Activated naive CD4-positive, alpha-beta T cell treated with Interleukin-2 at 50 U/mL for 16 hours (primary cell): ENCODE measurements at regions not wholly inside any gene's neighbourhood (a gene's known extent, or its start where the extent isn't known, plus 50 kb on each side); places are given as distances from the start of the nearest gene placed in this dataset.

Experiments
- DNase-seq: peaks from one replicate; pipeline ENCODE4 v3.0.0-alpha.2; 2020

GRCh38 chr2:217330647-217331046, 470.8 kb upstream of the TNP1 start:
- DNase-seq: no peak

DNA sequence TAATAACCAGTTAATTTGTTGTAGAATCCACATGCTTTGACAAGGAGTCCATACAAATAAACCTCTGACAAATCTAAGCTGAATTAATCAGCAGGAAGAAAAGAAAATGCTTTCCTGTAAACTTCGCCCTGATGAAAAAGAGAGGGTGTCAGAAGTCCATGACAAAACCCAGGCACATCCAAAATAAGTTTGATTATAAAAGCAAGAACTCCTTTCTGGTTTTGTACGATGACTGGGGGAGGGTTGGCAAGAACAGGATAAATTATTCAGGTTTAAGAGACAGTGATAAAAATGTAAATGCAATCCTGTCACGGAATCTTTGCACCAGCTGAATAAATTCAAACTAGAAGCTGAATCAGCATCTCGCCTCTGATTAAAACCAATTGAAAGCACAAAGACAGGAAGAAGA, 469.2 kb upstream of the TNP1 start:
- DNase-seq: no peak

- no peak for DNase-seq
Measured at GRCh38 chr2:217328622-217328978, 468.7 kb upstream of the TNP1 start.

DNA sequence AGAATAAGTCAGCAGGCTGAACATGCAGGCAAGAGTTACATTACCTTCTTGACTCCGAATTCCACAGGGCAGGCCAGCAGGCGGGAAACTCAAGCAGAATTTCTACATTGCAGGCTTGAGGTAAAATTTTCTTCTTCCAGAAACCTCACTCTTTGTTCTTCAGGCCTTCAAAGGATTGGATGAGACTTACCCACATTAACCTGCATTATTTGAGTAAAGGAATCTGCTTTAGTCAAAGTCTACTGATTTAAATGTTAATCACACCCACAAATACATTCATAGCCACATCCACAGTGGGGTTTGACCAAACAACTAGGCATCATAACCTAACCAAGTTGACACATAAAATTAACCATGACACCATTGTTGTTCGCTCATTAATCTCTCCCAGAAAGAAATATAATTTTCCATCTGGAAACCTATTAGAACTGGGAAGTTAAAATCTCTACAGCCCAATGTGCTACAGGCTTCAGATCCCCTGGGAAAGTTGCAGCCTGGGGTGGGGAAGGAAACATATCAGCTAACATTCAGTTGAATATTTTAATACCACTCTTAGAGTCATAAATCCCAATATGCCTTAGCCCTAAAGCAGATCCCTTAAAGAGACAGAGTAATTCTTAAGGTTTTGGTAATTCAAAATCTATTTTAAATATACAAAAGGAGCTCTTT, 468.2 kb upstream of the TNP1 start:
- DNase-seq: no peak

GRCh38 chr2:217326238-217327022, 466.6 kb upstream of the TNP1 start:
- no peak for DNase-seq

DNA sequence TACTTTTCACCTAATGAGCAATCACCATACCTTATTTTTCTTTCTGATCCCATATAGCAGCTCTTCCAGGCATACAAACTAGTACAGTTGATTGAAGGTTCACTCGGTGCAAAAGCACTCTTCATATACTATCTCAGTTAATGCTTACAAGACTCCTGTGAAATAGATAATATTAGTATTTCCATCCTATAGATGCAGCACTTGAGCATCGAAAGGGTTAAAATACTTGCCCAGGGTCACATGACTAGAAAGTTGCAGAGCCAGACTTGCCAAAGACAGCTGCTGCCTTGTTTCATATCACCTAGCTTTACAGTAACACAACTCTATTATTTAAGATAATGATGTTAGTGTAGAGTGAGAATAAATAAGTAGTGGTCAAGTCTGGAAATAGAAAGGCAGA, 466.0 kb upstream of the TNP1 start:
- DNase-seq: no peak

- no peak for DNase-seq
Measured at GRCh38 chr2:217325251-217325650, 465.4 kb upstream of the TNP1 start.

DNA sequence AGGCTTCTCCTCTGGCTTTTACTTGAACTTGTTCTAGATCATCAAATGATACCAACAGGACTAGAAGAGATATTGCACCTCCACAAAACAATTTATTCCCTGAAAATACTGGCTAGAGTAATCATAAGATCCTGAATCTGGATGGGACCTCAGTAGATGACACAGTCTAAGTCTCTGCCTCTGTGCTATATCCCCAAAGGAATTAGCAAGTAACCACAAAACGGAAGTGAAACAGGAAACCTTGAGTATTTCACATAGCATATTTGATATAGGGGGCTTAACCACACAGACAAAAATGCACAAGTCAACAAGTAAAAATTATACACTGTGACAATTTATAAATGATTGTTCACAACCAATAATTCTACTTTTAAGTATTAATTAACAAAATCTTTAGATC, 456.9 kb upstream of the TNP1 start:
- no peak for DNase-seq

GRCh38 chr2:217314021-217314460, 454.2 kb upstream of the TNP1 start:
- DNase-seq: no peak

DNA sequence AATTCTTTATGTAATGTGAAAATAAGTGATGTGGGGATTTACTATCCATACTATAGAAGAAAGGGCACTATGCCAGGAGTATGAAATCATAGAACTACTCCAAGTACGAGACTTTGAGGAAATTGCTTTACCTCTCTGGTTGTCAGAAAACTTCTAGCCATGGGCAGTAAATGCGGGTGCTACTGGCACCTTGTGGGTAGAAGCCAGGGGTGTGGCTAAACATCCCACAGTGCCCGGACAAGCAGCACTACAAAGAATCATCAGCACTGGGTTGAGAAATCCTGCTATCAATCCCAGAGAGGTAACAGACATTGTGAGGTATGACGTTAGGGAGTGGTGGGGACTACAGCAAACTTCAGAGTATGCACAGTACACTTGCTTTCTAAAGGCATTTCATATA, 453.5 kb upstream of the TNP1 start:
- no peak for DNase-seq

DNA sequence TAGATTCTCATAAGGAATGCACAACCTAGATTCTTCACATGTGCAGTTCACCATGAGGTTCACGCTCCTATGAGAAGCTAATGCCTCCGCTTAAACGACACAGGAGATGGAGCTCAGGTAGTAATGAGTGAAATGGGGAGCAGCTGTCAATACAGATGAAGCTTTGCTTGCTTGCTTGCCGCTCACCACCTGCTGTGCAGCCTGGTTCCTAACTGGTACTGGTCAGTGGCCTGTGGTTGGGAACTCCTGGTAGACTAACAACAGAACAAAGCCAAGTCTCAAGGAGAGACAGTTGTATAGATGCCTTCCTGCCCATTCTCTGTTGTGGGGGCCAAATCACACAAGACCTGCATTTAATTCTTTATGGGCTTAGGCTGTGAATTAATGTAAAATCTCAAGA, 449.2 kb upstream of the TNP1 start:
- DNase-seq: no peak

- DNase-seq: no peak
Measured at GRCh38 chr2:217307023-217307422, 447.2 kb upstream of the TNP1 start.

DNA sequence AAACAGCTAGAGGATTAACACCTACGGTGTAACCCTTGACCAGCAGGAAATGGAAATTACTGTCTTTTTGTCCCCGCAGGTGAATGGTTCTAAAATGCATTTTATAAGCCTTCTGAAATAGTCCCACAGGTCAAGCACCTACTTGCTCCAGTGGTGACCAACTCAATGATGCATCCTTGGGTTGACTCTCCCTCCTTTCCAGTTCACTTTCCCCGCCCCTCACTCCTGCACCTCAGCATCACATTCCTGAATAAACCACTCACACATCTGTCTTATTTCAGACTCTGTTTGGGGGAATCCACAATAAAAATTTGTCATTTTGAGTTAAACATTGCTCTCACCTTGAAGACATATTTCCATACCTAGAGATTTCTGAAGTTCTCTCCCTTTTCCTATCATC, 446.0 kb upstream of the TNP1 start:
- DNase-seq: no peak

- DNase-seq: no peak
Measured at GRCh38 chr2:217304582-217304981, 444.7 kb upstream of the TNP1 start.

GRCh38 chr2:217302856-217303255, 443.0 kb upstream of the TNP1 start:
- DNase-seq: no peak

- DNase-seq: no peak
Measured at GRCh38 chr2:217301142-217301925, 441.5 kb upstream of the TNP1 start.

GRCh38 chr2:217299590-217299989, 439.7 kb upstream of the TNP1 start:
- no peak for DNase-seq

DNA sequence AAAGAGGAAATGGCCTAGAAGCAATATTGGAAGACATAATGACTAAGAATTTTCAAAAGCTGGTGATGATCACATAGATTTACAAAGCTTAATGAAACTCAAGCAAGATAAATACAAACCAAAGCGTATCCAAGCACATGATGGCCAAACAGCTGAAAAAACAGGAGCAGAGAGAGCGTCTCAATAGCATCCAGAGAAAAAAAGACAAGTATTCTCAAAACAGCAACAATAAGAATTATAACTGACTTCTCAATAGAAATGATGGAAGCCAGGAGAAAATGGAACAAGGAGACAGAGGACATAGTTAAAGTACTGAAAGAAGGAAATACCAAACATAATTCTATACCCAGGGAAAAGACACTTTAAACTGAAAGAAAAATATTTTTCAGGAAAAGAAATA, 437.2 kb upstream of the TNP1 start:
- DNase-seq: no peak

GRCh38 chr2:217294818-217295217, 435.0 kb upstream of the TNP1 start:
- no peak for DNase-seq

DNA sequence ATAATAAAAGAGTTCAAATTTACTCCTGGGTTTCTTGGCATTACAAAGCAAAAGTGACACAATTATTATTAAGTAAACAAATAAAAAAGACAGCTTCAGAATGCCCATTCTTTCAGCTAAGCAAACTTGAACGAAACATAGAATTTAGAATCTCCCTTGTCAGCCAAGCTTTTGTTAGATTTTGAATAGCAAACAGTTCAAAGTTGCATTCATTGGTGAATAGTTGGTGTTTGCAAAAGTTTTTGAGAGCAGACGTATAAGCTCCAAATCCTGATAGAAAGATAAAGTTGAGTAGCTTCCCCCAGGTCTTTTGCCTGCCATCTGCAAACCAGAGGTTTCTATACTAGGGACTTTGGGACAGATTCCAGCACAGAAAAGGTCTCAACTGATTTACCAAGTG, 434.3 kb upstream of the TNP1 start:
- DNase-seq: no peak

GRCh38 chr2:217293607-217294006, 433.7 kb upstream of the TNP1 start:
- DNase-seq: no peak

DNA sequence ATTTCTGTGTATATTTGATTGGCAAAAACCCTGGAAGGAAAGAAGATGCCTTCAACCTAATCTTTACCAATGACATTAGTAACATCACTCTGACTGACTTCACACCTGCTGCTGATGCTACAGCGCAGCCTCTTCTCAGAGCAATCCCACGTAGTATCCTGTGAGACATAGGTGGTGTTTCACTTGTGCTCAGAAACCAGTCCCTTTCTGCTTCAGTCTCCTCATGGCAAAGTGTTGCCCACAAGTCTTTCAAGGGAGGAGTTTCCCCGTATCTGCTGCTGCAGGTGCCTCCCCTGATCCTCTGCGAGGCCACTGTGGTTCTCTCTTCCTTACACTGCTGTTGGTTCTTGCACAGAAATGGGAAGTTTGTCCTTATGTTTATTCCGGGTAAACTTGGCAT, 433.2 kb upstream of the TNP1 start:
- DNase-seq: no peak

- DNase-seq: no peak
Measured at GRCh38 chr2:217291259-217291658, 431.4 kb upstream of the TNP1 start.

DNA sequence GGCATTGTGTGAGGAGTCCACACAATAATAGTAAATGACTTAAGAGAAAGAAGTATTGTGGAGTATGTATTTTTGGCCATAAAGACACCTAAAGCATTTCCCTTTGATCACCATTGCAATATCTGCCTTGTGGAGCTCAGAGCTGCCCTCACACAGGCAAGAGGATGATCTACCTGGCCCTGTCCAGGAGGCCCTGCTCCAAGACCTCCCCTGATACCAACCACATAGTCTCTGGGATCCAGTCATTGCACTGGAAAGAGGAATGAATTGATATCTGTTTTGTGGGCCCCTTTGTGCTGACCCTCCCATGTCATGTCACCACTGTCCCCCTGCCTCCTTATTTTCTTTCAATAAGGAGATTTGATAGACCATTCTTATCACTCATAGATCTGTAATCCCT, 430.6 kb upstream of the TNP1 start:
- no peak for DNase-seq
